ENCODE measurements at regions not wholly inside any gene's neighbourhood (a gene's known extent, or its start where the extent isn't known, plus 50 kb on each side); places are given as distances from the start of the nearest gene placed in this dataset.

DNA sequence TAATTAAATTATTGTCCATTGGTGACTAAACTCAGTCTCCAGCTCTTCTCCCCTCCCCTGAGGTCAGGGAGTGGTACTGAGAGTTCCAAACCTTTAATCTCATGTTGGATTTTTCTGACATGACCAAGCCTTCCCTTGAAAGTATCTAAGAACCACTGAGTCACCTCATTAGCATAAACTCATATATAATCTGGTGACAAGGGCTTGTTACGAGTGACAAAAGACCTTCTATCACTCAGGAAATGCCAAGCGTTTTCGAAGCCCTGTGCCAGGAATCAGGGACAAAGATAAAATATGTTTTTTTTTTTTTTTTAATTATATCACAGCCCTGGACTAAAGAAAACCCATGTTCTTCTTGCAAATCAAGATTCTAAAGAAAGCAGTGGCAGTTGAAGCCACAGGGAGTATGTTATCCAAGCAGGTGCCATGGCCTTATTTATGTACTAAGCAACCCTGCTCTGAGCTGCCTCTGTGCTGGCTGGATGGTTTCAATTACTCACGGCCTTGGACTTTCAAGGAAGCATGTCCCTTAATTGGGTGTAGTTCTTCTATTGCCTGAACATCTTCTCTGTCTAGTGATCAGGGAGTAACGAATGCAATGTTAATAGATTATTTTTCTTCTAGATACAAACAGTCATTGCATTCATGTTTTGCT is 169.0 kb upstream of the PRKCQ start:
- no peaks in the 10 kb centered on the region for H3K9me2 ChIP-seq (replicated peaks; ENCODE audit: insufficient read depth)
- no peak for DNase-seq (ENCODE audit: low spot score)
- no peaks in the 10 kb centered on the region for H4K20me1 ChIP-seq (ENCODE audit: insufficient read depth, poor library complexity, severe bottlenecking)
- TF ChIP-seq, protein P1, sequence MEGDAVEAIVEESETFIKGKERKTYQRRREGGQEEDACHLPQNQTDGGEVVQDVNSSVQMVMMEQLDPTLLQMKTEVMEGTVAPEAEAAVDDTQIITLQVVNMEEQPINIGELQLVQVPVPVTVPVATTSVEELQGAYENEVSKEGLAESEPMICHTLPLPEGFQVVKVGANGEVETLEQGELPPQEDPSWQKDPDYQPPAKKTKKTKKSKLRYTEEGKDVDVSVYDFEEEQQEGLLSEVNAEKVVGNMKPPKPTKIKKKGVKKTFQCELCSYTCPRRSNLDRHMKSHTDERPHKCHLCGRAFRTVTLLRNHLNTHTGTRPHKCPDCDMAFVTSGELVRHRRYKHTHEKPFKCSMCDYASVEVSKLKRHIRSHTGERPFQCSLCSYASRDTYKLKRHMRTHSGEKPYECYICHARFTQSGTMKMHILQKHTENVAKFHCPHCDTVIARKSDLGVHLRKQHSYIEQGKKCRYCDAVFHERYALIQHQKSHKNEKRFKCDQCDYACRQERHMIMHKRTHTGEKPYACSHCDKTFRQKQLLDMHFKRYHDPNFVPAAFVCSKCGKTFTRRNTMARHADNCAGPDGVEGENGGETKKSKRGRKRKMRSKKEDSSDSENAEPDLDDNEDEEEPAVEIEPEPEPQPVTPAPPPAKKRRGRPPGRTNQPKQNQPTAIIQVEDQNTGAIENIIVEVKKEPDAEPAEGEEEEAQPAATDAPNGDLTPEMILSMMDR (IDR thresholded peaks at IDR 0.05; ENCODE audit: poor library complexity) = no peak
- no peak for TF ChIP-seq EZH2phosphoT487 (IDR thresholded peaks at IDR 0.05; ENCODE audit: low read depth, severe bottlenecking, unreplicated experiment)
- TF ChIP-seq EZH2 (IDR thresholded peaks at IDR 0.05; ENCODE audit: borderline replicate concordance) = no peak
- H3K4me3 ChIP-seq = no peak overlapping the region
- H3K27ac ChIP-seq = no peak overlapping the region
- WGBS (ENCODE audit: low lambda C conversion rate, missing lambda C conversion rate) = 72% methylated on average over 5 of the region's 5 CpGs
- no peaks in the 10 kb centered on the region for H3K9me3 ChIP-seq (ENCODE audit: low read depth)
- no peak overlapping the region for H2AFZ ChIP-seq
- no peaks in the 10 kb centered on the region for H3K4me1 ChIP-seq (ENCODE audit: insufficient read depth)
- no peaks in the 10 kb centered on the region for H3K27me3 ChIP-seq
- no peaks in the 10 kb centered on the region for H3K79me2 ChIP-seq
- no peaks in the 10 kb centered on the region for H3K36me3 ChIP-seq (replicated peaks; ENCODE audit: insufficient read depth, low read depth)
- no peak overlapping the region for H3K4me2 ChIP-seq

DNA sequence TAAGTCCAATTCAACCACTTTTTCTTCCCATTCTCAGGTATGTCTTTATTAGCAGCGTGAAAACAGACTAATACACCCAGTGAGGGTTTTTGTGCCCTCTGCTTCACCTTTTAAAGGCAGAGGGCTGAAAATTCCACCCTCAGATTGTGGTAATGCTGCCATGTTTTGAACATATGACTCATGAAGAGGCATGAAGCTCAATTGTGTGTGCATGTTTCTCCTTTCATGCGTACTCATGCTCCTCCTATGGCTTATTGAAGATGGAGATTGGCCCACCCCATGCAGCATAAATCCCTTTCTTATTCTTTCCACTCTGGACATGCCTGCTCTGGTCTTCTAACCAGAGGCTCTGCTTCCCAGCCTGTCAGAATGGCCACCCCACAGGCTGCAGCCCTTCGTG is 168.0 kb upstream of the PRKCQ start:
- Histone ChIP-seq H2AFZ (no peak overlapping the region), H4K20me1 (ENCODE audit: insufficient read depth, poor library complexity, severe bottlenecking) (no peaks in the 10 kb centered on the region), H3K4me1 (ENCODE audit: insufficient read depth) (no peaks in the 10 kb centered on the region), H3K9me2 (replicated peaks; ENCODE audit: insufficient read depth) (no peaks in the 10 kb centered on the region), H3K4me2 (no peak overlapping the region), H3K4me3 (no peak overlapping the region), H3K27me3 (no peaks in the 10 kb centered on the region), H3K9me3 (ENCODE audit: low read depth) (no peaks in the 10 kb centered on the region), H3K79me2 (no peaks in the 10 kb centered on the region), H3K36me3 (replicated peaks; ENCODE audit: insufficient read depth, low read depth) (no peaks in the 10 kb centered on the region), H3K27ac (no peak overlapping the region)
- 93% methylated on average over 3 of the region's 3 CpGs for WGBS (ENCODE audit: low lambda C conversion rate, missing lambda C conversion rate)
- TF ChIP-seq, protein P1 (IDR thresholded peaks at IDR 0.05; ENCODE audit: poor library complexity) = no peak
- TF ChIP-seq EZH2 (IDR thresholded peaks at IDR 0.05; ENCODE audit: borderline replicate concordance) (no peak), EZH2phosphoT487 (IDR thresholded peaks at IDR 0.05; ENCODE audit: low read depth, severe bottlenecking, unreplicated experiment) (no peak)
- DNase-seq (ENCODE audit: low spot score) = no peak

DNA sequence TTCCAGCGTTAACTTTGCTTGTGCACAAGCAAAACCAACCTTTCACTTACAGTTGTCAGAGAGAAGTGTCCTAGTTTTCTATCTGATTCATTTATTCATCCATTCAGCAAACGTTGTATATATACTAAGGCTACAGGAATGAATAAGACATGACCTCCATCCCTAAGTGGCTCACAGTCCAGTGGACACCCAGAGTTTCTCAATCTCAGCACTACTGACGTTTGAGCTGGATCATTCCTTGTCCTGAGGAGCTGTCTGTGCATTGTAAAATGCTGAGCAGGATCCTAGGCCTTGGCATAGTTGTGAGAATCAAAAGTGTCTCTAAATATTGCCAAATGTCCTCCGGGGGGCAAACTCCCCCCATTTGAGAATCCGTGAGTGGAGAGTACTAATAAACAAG is 166.7 kb upstream of the PRKCQ start:
- H4K20me1 ChIP-seq (ENCODE audit: insufficient read depth, poor library complexity, severe bottlenecking) = no peaks in the 10 kb centered on the region
- peaks cover 4% of the 10 kb centered on the region for H3K4me1 ChIP-seq (ENCODE audit: insufficient read depth)
- H3K9me2 ChIP-seq (replicated peaks; ENCODE audit: insufficient read depth) = no peaks in the 10 kb centered on the region
- H3K27ac ChIP-seq = no peak overlapping the region
- H3K9me3 ChIP-seq (ENCODE audit: low read depth) = no peaks in the 10 kb centered on the region
- H3K4me2 ChIP-seq = no peak overlapping the region
- H2AFZ ChIP-seq = no peak overlapping the region
- no peaks in the 10 kb centered on the region for H3K36me3 ChIP-seq (replicated peaks; ENCODE audit: insufficient read depth, low read depth)
- no peaks in the 10 kb centered on the region for H3K79me2 ChIP-seq
- 63% methylated on average over 5 of the region's 5 CpGs for WGBS (ENCODE audit: low lambda C conversion rate, missing lambda C conversion rate)
- DNase-seq (ENCODE audit: low spot score) = no peak
- TF ChIP-seq, protein P1 (IDR thresholded peaks at IDR 0.05; ENCODE audit: poor library complexity) = no peak
- no peak for TF ChIP-seq EZH2phosphoT487 (IDR thresholded peaks at IDR 0.05; ENCODE audit: low read depth, severe bottlenecking, unreplicated experiment)
- TF ChIP-seq EZH2 (IDR thresholded peaks at IDR 0.05; ENCODE audit: borderline replicate concordance) = no peak
- H3K27me3 ChIP-seq = no peaks in the 10 kb centered on the region
- no peak overlapping the region for H3K4me3 ChIP-seq
